HG03558 (cell line): ENCODE measurements at regions not wholly inside any gene's neighbourhood (a gene's known extent, or its start where the extent isn't known, plus 50 kb on each side); places are given as distances from the start of the nearest gene placed in this dataset.
A peak's percentile ranks its signal among the peaks of the same experiment; 100 is the strongest.
"Not testable (repeated sequence)": the region's sequence is repeated elsewhere in the genome, so short reads cannot be mapped to it uniquely, and the experiment has no call there.

ENCODE experiments used
- ATAC-seq: cut with Tn5 transposase; IDR thresholded peaks from one replicate; pipeline ENCODE4 v1.9.1; 2021; ENCODE audit warnings: moderate number of reproducible peaks; ENCODE audit not compliant: unreplicated experiment; ENCODE audit errors: extremely low read depth

DNA sequence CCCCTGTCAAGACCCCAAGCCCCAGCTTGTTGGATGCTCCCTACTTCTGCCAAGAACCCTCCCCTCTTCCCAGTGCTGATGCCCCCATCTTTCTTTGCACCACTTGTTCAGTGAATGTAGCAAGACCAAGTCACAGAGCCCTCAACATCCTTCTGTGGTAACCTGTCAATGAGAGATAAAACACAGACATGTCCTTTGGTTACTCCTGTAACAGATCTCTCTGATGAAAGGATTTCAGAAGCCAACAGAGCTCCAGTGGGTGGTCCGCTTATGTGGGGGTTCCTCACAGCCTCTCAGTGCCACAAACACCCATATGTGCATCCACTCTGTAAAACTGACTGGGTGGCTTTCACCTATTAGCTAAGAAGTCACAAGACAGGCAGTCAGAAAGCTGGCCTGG is 93.2 kb upstream of the CST7 start:
- no peak for ATAC-seq

DNA sequence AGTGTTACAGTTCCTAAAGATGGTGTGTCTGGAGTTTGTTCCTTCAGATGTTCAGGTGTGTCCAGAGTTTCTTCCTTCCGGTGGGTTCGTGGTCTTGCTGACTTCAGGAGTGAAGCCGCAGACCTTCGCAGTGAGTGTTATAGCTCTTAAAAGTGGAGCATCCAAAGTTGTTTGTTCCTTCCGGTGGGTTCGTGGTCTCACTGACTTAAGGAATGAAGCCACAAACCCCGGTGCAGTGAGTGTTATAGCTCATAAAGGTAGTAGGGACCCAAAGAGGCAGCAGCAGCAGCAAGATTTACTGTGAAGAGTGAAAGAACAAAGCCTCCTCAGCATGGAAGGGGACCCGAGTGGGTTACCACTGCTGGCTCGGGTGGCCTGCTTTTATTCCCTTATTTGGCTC is 90.6 kb upstream of the CST7 start:
- not testable (repeated sequence) for ATAC-seq

DNA sequence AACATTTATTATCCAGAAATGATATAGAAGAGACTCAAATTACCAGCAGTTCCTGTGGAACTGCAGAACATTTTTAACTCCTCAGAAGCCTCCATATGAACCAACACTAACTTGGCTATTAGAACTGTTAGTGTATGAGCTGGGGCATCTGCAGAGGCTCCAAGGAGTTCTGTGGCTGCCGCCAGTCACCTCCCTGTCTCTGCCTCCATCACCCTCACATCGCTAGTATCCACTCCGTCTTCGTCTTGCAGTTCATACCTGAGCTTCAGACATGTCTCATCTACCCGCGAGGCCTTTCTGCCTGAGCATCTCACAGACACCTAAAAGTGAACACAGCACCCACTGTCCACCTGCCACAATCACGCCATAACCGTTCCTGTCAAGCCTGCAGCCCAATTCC is 89.5 kb upstream of the CST7 start:
- no peak for ATAC-seq

DNA sequence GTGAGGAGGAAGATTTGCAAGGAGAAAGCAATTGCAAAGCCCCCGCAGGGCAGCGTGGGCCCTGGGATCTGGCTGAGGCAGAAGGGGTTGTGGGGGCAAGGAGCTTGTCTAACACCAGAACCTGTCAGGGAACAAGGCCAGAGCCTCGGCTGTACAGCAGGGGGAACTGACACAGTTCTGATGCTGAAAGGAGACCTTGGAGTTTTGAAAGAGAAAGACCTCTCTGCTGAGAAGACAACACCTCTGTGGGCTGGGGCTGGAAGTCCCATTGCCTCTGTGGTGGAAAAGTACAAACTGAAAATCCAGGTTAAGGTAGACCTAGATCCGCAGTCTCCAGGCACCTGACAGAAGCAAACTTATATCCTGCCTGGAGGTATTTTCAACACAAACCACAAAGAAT is 86.9 kb upstream of the CST7 start:
- ATAC-seq: no peak

DNA sequence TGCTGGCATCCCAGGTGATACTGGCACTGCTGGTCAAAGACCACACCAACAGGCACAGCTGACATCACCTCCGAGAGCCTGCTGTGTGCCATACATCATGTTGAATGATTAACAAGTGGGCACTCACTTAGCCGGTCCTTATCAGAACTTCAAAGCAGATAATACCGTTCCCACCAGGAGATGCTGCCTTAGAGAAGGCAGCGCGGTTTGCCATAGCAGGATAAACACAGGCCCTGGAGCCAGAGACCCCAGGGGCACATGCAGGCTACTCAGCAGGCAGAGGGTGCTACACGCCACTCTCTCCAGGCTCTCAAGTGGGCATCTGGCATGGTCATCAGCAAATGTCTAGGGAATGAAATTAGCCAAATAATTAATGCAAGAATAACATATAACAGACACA is 86.5 kb upstream of the CST7 start:
- ATAC-seq: no peak

DNA sequence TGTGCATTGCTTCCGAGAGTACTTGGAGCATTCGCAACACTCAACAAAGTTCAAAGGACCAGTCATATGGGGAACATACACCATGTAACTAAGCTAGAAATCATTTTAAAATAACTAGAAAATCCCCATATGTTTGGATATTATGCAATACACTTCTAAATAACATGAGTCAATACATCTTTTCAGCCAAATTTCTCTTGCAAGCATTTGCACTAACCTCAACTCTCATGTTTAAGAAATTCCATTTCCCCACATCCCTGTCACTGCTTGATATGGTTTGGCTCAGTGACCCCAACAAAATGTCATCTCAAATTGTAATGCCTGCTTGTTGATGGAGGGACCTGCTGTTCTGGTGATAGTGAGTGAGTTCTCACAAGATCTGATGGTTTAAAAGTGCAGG is 85.7 kb upstream of the CST7 start:
- ATAC-seq: no peak

DNA sequence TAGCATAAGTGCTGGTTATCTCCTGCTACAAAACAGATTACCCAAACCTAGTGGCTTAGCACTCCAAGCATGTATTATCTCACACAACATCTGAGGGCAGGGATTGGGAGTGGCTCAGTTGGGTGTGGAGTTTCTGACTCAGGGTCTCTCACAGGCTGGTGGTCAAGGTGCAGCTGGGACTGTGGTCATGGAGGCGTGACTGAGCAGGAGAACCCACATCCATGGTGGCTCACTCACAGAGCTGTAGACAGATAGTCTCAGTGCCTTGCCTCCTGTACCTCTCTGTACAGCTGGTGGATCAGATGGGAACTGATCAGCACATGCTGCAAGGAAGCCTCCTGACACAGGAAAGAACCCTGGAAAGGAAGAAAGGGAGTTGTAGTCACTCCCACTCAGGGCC is 83.1 kb upstream of the CST7 start:
- ATAC-seq: no peak

DNA sequence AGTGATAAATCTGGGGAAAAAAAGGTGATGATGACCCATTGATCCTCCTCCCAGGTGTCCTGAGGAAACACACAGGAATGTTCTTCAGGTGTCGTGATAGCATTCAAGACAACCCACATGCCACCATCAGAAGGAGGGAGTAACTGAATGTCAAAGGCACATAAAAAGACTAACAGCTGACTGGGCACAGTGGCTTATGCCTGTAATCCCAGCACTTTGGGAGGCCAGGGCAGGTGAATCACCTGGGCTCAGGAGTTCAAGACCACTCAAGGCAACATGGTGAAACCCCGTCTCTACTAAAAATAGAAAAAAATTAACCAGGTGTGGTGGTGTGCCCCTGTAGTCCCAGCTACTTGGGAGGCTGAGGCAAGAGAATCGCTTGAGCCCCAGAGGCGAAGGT is 82.3 kb upstream of the CST7 start:
- no peak for ATAC-seq

DNA sequence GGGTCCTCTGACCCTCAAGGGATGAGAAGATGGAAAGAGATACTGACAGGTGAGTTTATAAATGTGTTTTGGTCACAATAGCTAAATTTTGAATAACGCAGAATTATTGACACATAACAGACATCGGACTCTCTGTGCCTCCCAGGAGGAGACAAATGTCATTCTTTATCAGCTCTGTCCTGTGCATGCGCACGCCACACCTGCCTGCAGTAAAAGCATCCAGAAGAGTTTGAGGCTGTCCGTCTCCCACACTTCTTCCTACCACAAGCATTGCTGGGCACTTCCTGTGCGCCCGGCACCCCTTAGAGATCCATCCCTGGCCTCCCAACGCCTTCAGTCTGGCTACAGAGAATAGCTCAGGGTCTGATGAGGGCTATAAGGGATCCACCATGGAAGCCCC is 81.5 kb upstream of the CST7 start:
- ATAC-seq: no peak

DNA sequence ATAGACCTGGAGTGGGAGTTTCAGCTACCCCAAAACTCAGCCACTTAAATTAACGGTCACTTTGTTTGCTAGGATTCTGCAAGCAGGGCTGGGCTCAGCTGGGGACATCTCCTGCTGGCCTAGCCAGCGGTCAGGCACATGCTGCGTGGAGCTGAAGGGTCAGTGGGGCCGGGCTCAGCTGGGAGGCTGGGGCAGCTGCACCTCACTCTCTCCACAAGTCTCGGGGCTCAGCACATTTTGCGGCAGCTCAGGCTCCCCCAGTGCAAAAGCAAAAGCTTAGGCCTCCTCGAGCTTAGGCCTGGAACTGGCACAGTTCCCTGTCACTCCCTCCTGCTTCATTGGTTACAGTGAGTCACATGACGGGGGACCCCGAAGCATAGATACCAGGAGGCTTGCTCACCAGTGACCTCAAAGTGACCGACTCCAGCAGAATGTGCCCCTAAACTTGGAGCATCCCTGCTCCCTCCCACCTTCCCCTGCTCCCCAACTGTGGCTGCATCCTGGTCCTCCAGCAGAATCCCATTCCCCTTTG is 80.6 kb upstream of the CST7 start:
- no peak for ATAC-seq

DNA sequence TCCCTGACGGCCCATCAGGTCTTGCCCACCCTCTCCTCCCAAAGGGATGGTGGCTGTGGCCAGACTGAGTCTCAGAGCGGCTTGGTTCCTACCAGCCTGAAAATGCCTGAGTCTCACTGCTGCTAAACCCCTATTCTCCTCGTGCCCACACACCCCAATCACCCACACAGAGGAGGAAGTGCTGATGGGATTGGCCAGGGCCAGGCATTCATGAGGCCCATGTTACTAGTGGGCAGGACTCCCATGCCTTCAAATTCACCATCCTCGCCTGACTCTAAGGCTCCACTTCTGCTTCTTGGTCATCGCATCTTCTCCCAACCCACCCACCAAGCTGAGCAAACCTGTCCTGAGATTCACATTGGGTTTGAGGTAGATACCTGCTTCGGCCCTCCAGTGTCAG is 80.1 kb upstream of the CST7 start:
- ATAC-seq: no peak

DNA sequence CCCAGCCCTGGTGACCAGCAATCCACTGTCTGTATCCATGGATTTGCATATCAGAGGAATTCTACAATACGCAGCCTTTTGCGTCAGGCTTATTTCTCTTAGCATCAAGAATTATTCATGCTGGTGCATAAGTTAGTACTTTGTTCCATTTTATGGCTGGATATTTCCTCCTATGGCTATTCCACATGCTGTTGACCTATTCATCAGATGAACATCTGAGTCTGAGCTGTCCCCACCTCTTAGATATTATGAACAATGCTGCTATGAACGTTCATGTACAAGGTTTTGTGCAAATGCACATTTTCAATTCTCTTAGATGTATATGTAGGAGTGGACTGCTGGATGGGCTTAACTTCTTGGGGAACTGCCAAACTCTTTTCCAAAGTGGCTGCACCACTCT is 79.0 kb upstream of the CST7 start:
- ATAC-seq: no peak

DNA sequence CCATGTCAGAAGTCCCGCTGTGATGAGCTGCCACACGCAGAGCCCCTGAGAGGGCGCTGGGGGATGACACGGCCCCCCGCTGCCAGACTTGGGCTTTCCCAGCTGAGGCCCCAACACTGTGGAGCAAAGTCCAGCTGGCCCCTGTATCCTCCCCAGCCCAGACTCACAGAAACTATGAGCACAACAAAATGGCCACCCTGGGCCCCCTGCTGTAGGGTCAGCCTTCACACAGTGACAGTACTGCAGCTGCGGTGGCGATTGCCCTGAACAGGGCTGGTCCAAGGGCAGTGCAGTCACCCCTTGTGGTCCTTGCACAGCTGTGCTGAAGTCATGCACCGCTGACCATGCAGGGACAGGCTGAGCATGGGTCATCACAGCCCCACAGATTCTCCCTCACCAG is 78.2 kb upstream of the CST7 start:
- ATAC-seq: no peak

DNA sequence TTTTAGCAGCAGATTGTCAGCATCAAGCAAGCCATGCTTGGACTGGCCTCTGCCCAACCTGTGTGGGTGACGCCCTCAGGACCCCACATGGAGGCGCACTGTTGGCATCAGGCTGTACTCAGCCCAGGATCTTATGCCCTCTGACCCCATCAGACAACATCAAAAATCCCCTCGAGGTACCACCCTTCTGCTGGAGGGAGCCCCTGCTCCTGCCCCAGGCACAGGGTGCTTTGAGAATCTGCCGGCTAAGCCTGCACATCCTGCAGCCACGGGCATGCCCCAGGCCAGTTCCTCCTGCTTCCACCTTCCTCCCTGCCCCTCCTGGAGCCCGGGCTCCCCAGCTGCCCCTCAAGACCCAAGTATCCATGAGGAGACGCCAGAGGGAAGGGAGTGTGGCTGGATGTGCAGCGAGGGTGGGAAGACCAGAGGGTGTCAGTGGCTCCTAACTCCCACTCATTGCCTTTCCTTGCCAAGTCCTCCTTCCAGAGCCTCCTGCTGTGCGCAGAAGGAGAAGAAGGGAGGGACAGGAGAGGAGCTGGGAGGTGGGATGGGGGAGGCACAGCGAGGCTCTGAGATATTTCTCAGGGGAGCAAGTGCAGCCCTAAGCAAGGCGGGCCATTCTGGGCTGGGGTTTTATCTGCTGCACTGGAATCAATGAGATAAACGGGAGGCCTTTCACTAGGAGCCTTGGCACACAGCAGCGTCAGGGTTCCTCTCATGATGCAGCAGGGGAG is 77.4 kb upstream of the CST7 start:
- ATAC-seq: no peak

DNA sequence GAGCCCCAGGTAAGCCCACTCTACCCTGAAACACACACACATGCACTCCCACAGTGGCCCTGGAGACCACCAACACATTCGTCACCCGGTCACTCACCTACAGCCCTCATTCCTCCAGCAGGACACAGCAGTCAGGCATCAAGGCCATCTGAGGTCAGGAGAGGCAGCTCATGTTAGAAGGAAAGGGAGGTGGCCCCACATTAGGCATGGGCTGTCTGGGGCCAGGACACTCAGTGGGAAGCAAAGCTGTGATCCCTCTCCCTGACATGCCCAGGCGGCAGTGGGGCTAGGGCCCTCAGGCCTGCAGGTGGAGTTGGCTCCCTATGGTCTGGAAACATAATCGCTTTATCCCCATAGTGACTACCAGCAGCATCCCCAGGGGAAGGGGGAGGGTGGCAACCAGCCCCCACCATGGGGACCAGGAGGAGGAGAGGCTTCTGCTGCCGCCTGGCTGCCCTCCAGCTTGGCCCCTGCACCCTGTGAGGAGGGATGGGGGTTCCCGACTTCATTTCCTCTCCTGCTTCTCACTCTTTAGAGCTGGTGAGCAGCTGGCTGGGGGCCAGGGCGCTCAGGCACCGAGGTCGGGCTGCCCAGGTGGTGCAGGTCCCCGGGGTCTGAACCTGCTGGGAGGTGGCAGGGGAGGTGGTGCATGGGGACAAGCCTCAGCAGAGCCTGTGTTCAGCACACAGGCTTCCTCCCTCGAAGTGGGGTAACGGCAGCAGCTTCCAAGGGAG is 76.6 kb upstream of the CST7 start:
- ATAC-seq: peak; percentile 52

DNA sequence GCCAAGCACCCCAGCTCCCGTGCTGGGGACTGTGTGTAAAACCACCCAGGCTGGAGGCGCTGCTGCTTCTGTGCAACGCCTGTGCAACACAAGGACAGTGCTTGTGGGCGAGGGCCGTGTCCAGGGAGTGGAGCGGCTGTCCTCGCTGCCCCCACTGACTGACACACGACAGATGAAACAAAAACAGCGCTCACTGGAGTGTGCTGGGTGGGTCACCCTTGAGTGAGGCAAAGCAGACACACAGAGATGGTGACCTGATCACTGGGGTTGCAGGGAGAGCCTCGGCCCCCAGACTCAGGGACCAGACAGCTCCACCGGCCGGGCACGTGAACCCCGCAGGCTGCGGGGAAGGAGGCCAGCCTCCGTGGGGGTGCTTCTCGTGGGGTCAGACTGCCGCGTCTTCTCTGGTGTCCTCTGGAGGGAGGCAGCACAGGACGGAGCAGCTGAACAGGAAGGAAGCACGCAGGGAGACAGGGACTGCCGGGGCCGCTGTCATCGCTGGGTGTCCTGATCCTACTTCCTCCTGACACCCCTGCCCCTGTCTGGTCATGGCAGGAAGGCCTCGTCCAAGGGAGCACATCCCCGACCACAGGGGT is 75.9 kb upstream of the CST7 start:
- no peak for ATAC-seq

DNA sequence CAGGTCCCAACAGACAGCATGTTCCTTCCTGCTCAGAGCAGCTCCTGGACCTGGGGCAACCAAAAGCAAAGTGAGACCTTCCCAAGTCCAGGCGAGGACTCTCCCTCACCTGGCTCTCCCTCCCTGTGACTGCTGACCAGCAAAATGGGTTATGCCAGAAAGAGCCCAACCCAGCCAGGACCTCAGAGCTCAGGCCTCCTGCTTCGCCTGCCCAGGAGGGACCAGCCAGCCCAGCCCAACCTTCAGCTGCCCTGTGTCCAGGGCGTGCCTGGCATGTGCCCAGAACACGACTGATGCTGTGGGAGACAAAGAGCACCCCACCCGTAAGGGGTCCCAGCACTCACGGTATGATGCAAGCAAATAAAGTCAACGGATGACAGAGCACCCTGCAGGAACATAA is 74.0 kb upstream of the CST7 start:
- no peak for ATAC-seq

DNA sequence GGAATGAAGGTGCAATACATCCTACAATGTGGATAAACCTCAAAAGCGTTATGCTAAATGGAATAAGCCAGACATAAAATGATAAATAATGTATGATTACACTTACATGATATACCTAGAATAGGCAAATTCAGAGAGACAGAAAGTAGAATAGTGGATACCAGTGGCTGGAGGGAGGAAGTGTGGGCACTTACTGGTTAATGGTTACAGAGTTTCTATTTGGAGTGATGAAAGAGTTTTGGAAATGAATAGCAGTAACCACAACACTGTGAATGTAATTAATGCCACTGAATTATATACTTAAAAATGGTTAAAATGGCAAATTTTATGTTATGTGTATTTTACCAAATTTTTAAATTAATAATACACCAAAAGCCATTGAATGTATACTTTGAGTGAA is 71.4 kb upstream of the CST7 start:
- ATAC-seq: no peak

DNA sequence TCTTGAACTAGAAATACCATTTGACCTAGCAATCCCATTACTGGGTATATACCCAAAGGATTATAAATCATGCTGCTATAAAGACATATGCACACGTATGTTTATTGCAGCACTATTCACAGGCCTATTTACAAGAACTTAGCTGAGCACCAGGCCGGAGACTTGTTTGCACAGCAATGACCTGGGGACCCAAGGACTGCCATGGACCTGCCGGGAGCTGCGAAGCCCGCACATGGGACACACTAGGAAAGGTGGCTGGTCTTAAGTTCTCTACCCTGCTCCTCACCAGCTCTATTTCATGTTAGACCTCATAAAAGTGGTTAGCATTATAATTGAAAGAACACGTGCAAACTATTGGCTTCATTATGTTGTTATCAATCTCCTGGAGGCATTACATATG is 70.4 kb upstream of the CST7 start:
- ATAC-seq: no peak

DNA sequence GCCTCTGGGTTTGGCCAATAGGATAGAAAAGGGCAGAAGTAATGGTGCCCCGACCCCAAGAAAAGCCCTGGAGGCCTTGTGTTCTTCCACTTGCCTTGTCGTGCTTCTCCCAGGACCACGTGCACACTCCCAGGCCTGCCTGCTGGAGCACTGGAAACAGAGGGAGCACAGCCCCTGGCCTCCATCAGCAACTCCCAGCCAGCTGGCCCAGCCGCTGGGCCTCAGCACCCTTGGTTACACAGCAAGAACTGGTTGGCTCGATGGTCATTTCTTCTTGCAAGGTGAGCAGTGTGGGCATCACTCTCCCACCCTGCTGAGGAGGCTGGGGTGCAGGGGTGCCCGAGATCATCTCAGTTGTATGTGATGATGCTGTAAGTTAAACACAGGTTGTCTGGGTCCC is 69.2 kb upstream of the CST7 start:
- ATAC-seq: no peak

DNA sequence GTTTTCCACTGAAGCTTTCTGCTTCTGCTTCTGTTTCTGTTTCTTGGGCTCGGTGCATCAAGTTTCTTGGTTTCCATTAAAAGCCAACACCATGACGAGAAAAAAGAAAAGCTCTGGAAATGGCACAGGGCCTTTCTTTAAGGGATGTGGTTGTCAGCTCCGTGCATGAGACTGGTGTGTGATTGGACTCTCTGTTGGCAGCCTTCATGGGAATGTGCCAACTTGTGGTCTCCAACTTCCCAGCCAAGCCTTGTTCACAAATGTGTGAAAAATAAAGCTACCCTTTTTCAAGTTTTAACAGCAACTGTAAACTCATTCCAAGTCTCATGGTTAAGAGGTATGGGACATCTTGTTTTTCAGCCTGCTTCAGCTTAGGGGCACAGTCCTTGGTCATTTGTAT is 68.7 kb upstream of the CST7 start:
- ATAC-seq: no peak

DNA sequence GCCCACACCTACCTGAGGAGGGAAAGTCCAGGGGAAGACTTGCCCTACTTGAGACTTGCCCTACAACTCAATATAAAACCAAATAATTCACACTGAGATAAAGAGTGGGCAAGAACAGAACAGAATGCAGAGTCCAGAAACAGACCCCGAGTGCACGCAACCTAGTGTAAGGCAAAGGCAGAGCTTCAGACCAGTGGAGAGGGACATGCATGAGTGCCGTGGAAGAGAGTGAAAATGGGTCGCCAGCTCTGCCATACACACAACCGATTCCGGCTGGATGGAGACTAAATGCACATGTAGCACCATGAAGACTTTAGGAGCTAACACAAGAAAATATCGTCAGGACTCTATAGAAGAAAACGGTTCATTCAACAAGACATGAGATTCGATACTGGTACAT is 58.8 kb upstream of the CST7 start:
- no peak for ATAC-seq
